A549 (cell line): ENCODE measurements at regions not wholly inside any gene's neighbourhood (a gene's known extent, or its start where the extent isn't known, plus 50 kb on each side); places are given as distances from the start of the nearest gene placed in this dataset.

Experiments
- ATAC-seq, 2 experiments: fragments of 200-7000 bp in 1 of 2; fragments of >200 bp in 1 of 2; cut with Nextera tagmentation in 1 of 2; cut with Tn5 transposase in 1 of 2; 3 replicates each; pipeline versions ENCODE4 v1.8.0 to v1.9.1; 2018 to 2020; ENCODE audit warnings: mild to moderate bottlenecking in 1 of 2, moderate library complexity in 1 of 2
- CTCF ChIA-PET: fragments of 300-600 bp; sonication (Branson Sonifier 250); formaldehyde crosslinking; extraction: SDS; loops from one replicate; lab custom pipeline; 2021; ENCODE audit warnings: antibody characterized with exemption, inconsistent platforms; lab: Yijun Ruan, JAX
- POLR2A ChIA-PET: fragments of 350-600 bp; formaldehyde crosslinking; extraction: SDS; loops from one replicate; lab custom pipeline; 2021; ENCODE audit warnings: antibody characterized with exemption, inconsistent platforms; lab: Yijun Ruan, JAX
- DNase-seq, 2 experiments: peaks; one replicate each; pipeline versions ENCODE4 v3.0.0 to v3.0.0-alpha.2; 2011 to 2016; ENCODE audit warnings: low read depth in 1 of 2, low spot score in 1 of 2
- FAIRE-seq: peaks from 2 replicates; lab custom pipeline; 2011; peaks lifted over from hg19 to GRCh38; lab: Jason Lieb, UNC
- H3K27ac ChIP-seq, 2 experiments: fragments of >200 bp; sonication (Bioruptor Twin); formaldehyde crosslinking; 3 replicates each; pipeline ENCODE4 v1.5.1; 2016 to 2017
- H3K4me1 ChIP-seq: fragments of >200 bp; sonication (Bioruptor Twin); formaldehyde crosslinking; 3 replicates; pipeline ENCODE4 v1.6.1; 2016
- H3K4me2 ChIP-seq: fragments of >200 bp; sonication (Bioruptor Twin); formaldehyde crosslinking; 3 replicates; pipeline ENCODE4 v1.6.1; 2016
- H3K4me3 ChIP-seq: fragments of >200 bp; sonication (Bioruptor Twin); formaldehyde crosslinking; 3 replicates; pipeline ENCODE4 v1.5.1; 2016
- H3K9me3 ChIP-seq: fragments of >200 bp; sonication (Bioruptor Twin); formaldehyde crosslinking; 3 replicates; pipeline ENCODE4 v1.6.1; 2016
- ATOH8 ChIP-seq: fragments of 250-450 bp; sonication (Bioruptor Pico); IDR thresholded peaks from 2 replicates; pipeline ENCODE4 v1.5.0; 2020; ENCODE audit warnings: low read depth, mild to moderate bottlenecking, moderate library complexity
- BHLHE40 ChIP-seq: IDR thresholded peaks from 2 replicates; pipeline ENCODE4 v1.6.1; 2012; ENCODE audit warnings: low read depth, low read length, inconsistent platforms
- CBX2 ChIP-seq: fragments of 200-600 bp; sonication (generic); IDR thresholded peaks from 2 replicates; pipeline ENCODE4 v1.6.1; 2016; ENCODE audit warnings: low read depth, mild to moderate bottlenecking, borderline replicate concordance
- CBX8 ChIP-seq: fragments of 200-600 bp; sonication (generic); IDR thresholded peaks from 2 replicates; pipeline ENCODE4 v1.6.1; 2016
- CHD2 ChIP-seq: fragments of 150-350 bp; IDR thresholded peaks from 2 replicates; pipeline ENCODE4 v1.6.1; 2014; ENCODE audit warnings: low read length; ENCODE audit not compliant: partially characterized antibody
- EHMT2 ChIP-seq: fragments of 200-600 bp; sonication (generic); IDR thresholded peaks from 2 replicates; pipeline ENCODE4 v1.6.1; 2016; ENCODE audit warnings: antibody characterized with exemption, low read depth, mild to moderate bottlenecking, moderate library complexity
- ELK1 ChIP-seq: fragments of 150-350 bp; IDR thresholded peaks from 2 replicates; pipeline ENCODE4 v1.6.1; 2014; ENCODE audit warnings: low read depth, mild to moderate bottlenecking, low read length
- EP300 ChIP-seq, 2 experiments: fragments of >200 bp; sonication (Bioruptor Twin); formaldehyde crosslinking; IDR thresholded peaks; 2 replicates in 1 of 2; 3 replicates in 1 of 2; pipeline ENCODE4 v1.6.1; 2016 to 2017
- FOSB ChIP-seq: fragments of 250-450 bp; sonication (Bioruptor Pico); IDR thresholded peaks from 2 replicates; pipeline ENCODE4 v1.5.0; 2020; ENCODE audit warnings: mild to moderate bottlenecking, moderate library complexity
- FOSL2 ChIP-seq, 2 experiments: fragments of 450-650 bp in 1 of 2; fragments of >200 bp in 1 of 2; sonication (Bioruptor Twin) in 1 of 2; formaldehyde crosslinking; IDR thresholded peaks; 2 replicates each; pipeline versions ENCODE4 v1.5.0 to v1.6.1; 2016 to 2020; ENCODE audit warnings: mild to moderate bottlenecking in 1 of 2, moderate library complexity in 1 of 2
- HMGXB4 ChIP-seq: fragments of 250-450 bp; sonication (Bioruptor Pico); IDR thresholded peaks from 2 replicates; pipeline ENCODE4 v1.5.0; 2021; ENCODE audit warnings: mild to moderate bottlenecking, moderate library complexity, borderline replicate concordance
- HOXA7 ChIP-seq: fragments of 250-450 bp; sonication (Bioruptor Pico); IDR thresholded peaks from 2 replicates; pipeline ENCODE4 v1.5.0; 2020; ENCODE audit warnings: mild to moderate bottlenecking, moderate library complexity
- HOXB5 ChIP-seq: fragments of 250-450 bp; sonication (Bioruptor Pico); IDR thresholded peaks from 2 replicates; pipeline ENCODE4 v1.5.0; 2020; ENCODE audit warnings: mild to moderate bottlenecking, moderate library complexity
- JUNB ChIP-seq: fragments of >200 bp; sonication (Bioruptor Twin); formaldehyde crosslinking; IDR thresholded peaks from 2 replicates; pipeline ENCODE4 v1.6.1; 2016
- KDM5A ChIP-seq: fragments of 200-600 bp; sonication (generic); IDR thresholded peaks from 2 replicates; pipeline ENCODE4 v1.6.1; 2016; ENCODE audit warnings: antibody characterized with exemption, mild to moderate bottlenecking
- MAFK ChIP-seq: fragments of 450-650 bp; IDR thresholded peaks from 2 replicates; pipeline ENCODE4 v1.6.1; 2014; ENCODE audit not compliant: partially characterized antibody
- MYC ChIP-seq: IDR thresholded peaks from 2 replicates; pipeline ENCODE4 v1.6.1; 2012; ENCODE audit warnings: mild to moderate bottlenecking, inconsistent platforms, low read length, improper control_type of control experiment, borderline replicate concordance
- NR3C1 ChIP-seq: fragments of >200 bp; sonication (Bioruptor Twin); formaldehyde crosslinking; IDR thresholded peaks from 3 replicates; pipeline ENCODE4 v1.6.1; 2017
- POLR2A ChIP-seq: IDR thresholded peaks from 2 replicates; pipeline ENCODE4 v1.6.1; 2012; ENCODE audit warnings: mild to moderate bottlenecking, low read length
- RAD21 ChIP-seq, 2 experiments: fragments of >200 bp in 1 of 2; sonication (Bioruptor Twin) in 1 of 2; formaldehyde crosslinking in 1 of 2; IDR thresholded peaks in 1 of 2; conservative IDR thresholded peaks in 1 of 2; 2 replicates in 1 of 2; 3 replicates in 1 of 2; pipeline ENCODE4 v1.6.1; 2012 to 2018; ENCODE audit warnings: inconsistent platforms in 1 of 2
- RARB ChIP-seq: fragments of 250-450 bp; sonication (Bioruptor Pico); IDR thresholded peaks from 2 replicates; pipeline ENCODE4 v1.8.0; 2021; ENCODE audit warnings: mild to moderate bottlenecking, moderate library complexity
- RCOR1 ChIP-seq: fragments of 150-350 bp; IDR thresholded peaks from 2 replicates; pipeline ENCODE4 v1.6.1; 2014; ENCODE audit warnings: antibody characterized with exemption, low read length, low read depth
- REST ChIP-seq: fragments of 200-600 bp; sonication (generic); IDR thresholded peaks from 2 replicates; pipeline ENCODE4 v1.6.1; 2016; ENCODE audit warnings: antibody characterized with exemption, mild to moderate bottlenecking, moderate library complexity
- RFX5 ChIP-seq: fragments of 450-650 bp; IDR thresholded peaks from 2 replicates; pipeline ENCODE4 v1.7.1; 2014; ENCODE audit warnings: antibody characterized with exemption, mild to moderate bottlenecking, moderate library complexity
- SMC3 ChIP-seq: fragments of >200 bp; sonication (Bioruptor Twin); formaldehyde crosslinking; IDR thresholded peaks from 3 replicates; pipeline ENCODE4 v1.6.1; 2018; ENCODE audit warnings: inconsistent platforms
- TFCP2L1 ChIP-seq: fragments of 250-450 bp; sonication (Bioruptor Pico); IDR thresholded peaks from 2 replicates; pipeline ENCODE4 v1.5.0; 2021; ENCODE audit warnings: mild to moderate bottlenecking
- ZC3H11A ChIP-seq: fragments of 450-650 bp; IDR thresholded peaks from 2 replicates; pipeline ENCODE4 v1.6.1; 2014; ENCODE audit warnings: antibody characterized with exemption, mild to moderate bottlenecking
- ZFP36 ChIP-seq: fragments of 450-650 bp; IDR thresholded peaks from 2 replicates; pipeline ENCODE4 v1.6.1; 2014; ENCODE audit warnings: borderline replicate concordance; ENCODE audit not compliant: partially characterized antibody
- WGBS: methylation state at CpG from one replicate; pipeline ENCODE4 v1.1.6; 2017; ENCODE audit errors: missing lambda C conversion rate; 5-methylcytosine and 5-hydroxymethylcytosine counted together

- Histone ChIP-seq H3K4me1 (no peaks in the 10 kb centered on the region), H3K9me3 (no peaks in the 10 kb centered on the region), H3K4me3 (no peak overlapping the region), H3K27ac (no peak overlapping the region), H3K4me2 (no peak overlapping the region)
- no peak for TF ChIP-seq EP300 (IDR thresholded peaks at IDR 0.05)
- TF ChIP-seq MAFK = no peak
- TF ChIP-seq CBX2 = no peak
- ATAC-seq (no peak), DNase-seq (no peak), FAIRE-seq (no peak)
- 33% methylated on average over 4 of the region's 4 CpGs for WGBS
- ChIA-PET POLR2A (no interaction called here), CTCF (no interaction called here)
These were observed 116.9 kb upstream of the GABRA2 start for GRCh38 chr4:46506876-46507275.

GRCh38 chr4:46505131-46505530 lies 115.2 kb upstream of the GABRA2 start:
- Histone ChIP-seq H3K9me3 (no peaks in the 10 kb centered on the region), H3K4me3 (no peak overlapping the region), H3K27ac (no peak overlapping the region), H3K4me1 (no peaks in the 10 kb centered on the region), H3K4me2 (no peak overlapping the region)
- TF ChIP-seq ATOH8 = no peak
- TF ChIP-seq JUNB = no peak
- TF ChIP-seq FOSL2 (IDR thresholded peaks at IDR 0.05) = no peak
- TF ChIP-seq FOSL2 (CRISPR knock-in tag; IDR thresholded peaks at IDR 0.05) = no peak
- TF ChIP-seq RFX5 = no peak
- no peak for TF ChIP-seq ZFP36
- TF ChIP-seq TFCP2L1 = no peak
- TF ChIP-seq SMC3 = no peak
- no peak for TF ChIP-seq EP300 (IDR thresholded peaks at IDR 0.05)
- TF ChIP-seq FOSB (CRISPR knock-in tag) = no peak
- no peak for TF ChIP-seq RAD21 (conservative IDR thresholded peaks at IDR 0.05 in 1 of 2, IDR thresholded peaks at IDR 0.05 in 1 of 2)
- no peak for TF ChIP-seq REST
- no peak for TF ChIP-seq CBX8
- no peak for TF ChIP-seq KDM5A
- TF ChIP-seq MYC = no peak
- TF ChIP-seq RARB (CRISPR knock-in tag) = no peak
- no peak for TF ChIP-seq HMGXB4
- TF ChIP-seq HOXA7 (CRISPR knock-in tag) = no peak
- TF ChIP-seq NR3C1 = no peak
- ATAC-seq (no peak), FAIRE-seq (no peak), DNase-seq (no peak)
- ChIA-PET POLR2A (no interaction called here), CTCF (no interaction called here)

GRCh38 chr4:46503739-46504138 lies 113.8 kb upstream of the GABRA2 start:
- no peak for TF ChIP-seq HOXB5 (CRISPR knock-in tag)
- no peak for TF ChIP-seq RAD21 (conservative IDR thresholded peaks at IDR 0.05 in 1 of 2, IDR thresholded peaks at IDR 0.05 in 1 of 2)
- TF ChIP-seq RCOR1 = no peak
- TF ChIP-seq ZFP36 = no peak
- TF ChIP-seq EHMT2 = no peak
- no peak for TF ChIP-seq SMC3
- no peak for TF ChIP-seq CHD2
- TF ChIP-seq ELK1 = no peak
- TF ChIP-seq BHLHE40 = no peak
- no peak for TF ChIP-seq ZC3H11A
- no peak for TF ChIP-seq POLR2A
- TF ChIP-seq TFCP2L1 = no peak
- Histone ChIP-seq H3K27ac (no peak overlapping the region), H3K9me3 (no peaks in the 10 kb centered on the region), H3K4me3 (no peak overlapping the region), H3K4me1 (no peaks in the 10 kb centered on the region), H3K4me2 (no peak overlapping the region)
- no peak for DNase-seq
- ChIA-PET CTCF (no interaction called here), POLR2A (no interaction called here)
- ATAC-seq = no peak
- WGBS = 2% methylated on average over 4 of the region's 4 CpGs
- FAIRE-seq = no peak
